NCI-H146 treated with DMSO at 0.1 percent for 48 hours (cell line): ENCODE measurements at regions not wholly inside any gene's neighbourhood (a gene's known extent, or its start where the extent isn't known, plus 50 kb on each side); places are given as distances from the start of the nearest gene placed in this dataset.
A peak's percentile ranks its signal among the peaks of the same experiment; 100 is the strongest.

Experiments
- DNase-seq: peaks from one replicate; lab custom pipeline; 2025; ENCODE audit not compliant: unreplicated experiment; lab: John Stamatoyannopoulos, UW

DNA sequence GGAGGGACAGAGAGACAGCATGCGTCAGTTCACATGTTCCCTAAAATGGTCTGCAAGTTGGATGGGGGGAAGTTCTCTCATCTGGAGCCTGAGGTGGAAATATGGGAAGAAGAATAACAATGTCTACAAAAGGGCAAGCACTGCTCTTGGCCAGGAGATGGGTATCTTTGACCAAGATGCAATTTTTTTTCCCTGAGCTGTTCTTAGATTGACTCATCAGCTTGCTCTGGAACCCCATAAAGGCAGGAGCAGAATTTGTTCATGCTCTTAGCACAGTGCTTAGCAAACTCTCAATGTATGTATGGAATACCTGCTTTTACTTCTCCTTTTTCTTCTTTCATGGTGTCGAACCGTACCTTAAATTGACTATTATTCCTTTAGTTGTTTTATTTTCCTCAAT, 90.5 kb upstream of the ZNF827 start:
- DNase-seq: no peak

DNA sequence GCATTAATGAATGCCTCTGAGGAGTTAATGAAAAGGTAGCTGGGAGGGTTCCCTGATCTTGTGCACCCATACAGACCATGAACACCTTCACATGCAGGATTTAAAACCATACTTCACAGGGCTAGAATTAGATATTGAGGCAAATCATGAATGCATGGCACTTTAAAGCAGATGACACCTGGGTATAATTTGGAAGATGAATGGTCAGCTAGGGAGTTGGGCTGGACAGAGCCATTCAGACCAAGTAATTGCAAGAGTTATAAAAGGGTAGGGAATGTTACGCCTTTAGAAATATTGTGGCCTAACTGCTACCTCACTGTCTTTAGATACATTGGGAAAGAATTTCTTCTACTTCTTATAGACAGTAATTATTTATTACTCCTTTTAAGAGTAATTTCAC, 89.1 kb upstream of the ZNF827 start:
- DNase-seq: no peak

DNA sequence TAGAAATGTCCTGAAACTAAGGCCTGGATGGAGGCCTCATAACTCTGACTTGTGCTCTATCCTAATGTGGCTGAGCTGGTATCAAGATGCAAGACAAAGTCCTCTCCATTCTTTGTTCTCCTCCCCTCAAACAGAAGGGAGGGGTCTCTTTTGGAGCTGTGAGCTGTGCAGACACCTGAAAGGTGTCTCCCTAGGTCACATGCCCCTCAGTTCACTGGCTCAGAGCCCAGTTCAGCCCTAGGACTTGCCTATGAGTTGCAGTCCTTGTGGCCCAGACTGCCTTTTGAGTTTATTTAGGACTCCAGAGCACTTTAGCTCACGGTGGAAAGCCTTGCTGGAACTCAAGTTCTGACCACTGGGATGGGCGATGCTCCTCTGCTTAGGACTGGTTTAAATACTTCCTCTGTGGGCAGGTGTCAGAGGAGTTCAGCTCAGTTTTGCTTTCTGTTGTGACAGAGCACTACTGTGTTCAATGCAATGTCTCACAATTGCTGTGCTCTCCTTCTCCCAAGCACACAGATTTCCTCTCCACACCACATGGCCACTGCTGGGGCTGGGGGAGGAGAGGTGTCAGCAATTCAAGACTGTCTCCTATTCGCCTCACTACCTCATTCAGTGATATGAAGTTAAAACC, 84.8 kb upstream of the ZNF827 start:
- DNase-seq: no peak

DNA sequence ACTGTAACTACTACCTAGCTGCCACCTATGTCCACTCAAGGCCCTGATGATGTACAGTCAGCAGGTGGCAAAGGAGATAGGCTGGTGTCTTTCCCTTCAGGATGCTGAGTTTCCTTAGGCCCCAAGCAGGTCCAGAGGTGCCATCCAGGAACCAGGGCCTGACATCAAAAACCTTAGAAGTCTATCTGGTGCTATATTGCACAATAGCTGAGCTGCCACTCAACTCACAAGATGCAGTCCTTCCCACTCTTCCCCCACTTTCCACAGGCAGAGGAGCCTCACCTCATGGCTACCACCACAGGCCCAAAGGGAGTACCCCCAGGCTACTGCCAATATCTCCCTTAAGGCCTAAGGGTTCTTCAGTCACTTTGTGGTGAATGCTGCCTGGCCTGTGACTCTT, 83.9 kb upstream of the ZNF827 start:
- DNase-seq: no peak

DNA sequence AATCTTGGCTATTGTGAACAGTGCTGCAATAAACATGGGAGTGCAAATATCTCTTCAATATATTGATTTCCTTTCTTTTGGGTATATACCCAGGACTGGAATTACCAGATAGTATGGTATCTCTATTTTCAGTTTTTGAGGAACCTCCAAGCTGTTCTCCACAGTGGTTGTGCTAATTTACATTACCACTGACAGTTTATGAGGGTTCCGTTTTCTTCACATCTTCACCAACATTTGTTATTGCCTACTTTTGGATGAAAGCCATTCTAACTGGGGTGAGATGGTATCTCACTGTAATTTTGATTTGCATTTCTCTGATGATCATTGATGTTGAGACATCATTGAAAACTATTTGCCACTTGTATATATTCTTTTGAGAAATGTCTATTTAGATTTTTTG, 79.6 kb upstream of the ZNF827 start:
- DNase-seq: no peak

DNA sequence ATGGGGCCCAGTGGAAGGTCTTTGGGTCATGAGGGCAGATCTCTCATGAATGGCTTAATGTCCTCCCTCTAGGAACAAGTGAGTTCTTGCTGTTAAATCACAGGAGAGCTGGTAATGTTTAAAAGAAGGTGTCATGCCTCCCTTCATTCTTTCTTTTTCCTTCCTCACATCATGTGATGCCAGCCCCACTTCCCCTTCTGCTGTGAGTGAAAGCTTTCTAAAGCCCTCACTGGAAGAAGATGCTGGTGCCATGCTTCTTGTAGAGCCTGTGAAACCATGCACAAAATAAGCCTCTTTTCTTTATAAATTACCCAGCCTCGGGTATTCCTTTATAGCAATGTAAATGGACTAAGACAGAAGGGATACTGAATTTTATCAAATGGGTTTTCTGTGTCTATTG, 66.1 kb upstream of the ZNF827 start:
- DNase-seq: no peak

DNA sequence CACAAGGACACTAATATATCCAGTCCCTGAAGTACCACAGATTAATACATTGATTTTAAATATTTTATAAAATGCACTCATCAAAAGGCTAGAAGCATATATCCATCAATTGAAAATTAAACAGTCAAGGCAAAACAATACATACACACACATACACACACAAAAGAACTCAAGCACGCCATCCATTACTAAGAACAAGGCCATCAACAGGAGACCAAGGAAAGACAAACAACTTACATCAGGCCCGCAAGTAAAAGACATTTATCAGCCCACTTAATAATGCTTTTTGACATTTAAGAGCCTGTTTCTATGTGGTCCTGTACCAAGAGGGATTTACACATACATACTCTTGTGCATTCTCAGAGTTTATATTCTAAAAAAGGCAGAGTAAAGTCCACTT, 50.0 kb upstream of the ZNF827 start:
- DNase-seq: peak; percentile 90
